Upper lobe of left lung (tissue), 6 donors: ENCODE measurements at regions not wholly inside any gene's neighbourhood (a gene's known extent, or its start where the extent isn't known, plus 50 kb on each side); places are given as distances from the start of the nearest gene placed in this dataset.

ENCODE experiments used
- ATAC-seq, 2 donors: fragments of 200-7000 bp; cut with Tn5 transposase; one replicate each; pipeline ENCODE4 v1.9.1; 2022; ENCODE audit warnings: mild to moderate bottlenecking in 2 of 2, moderate library complexity in 2 of 2; ENCODE audit not compliant: low FRiP score in 2 of 2
- DNase-seq, 2 donors: peaks; one replicate each; pipeline ENCODE4 v3.0.0-alpha.2; 2019 to 2020
- H3K27ac ChIP-seq, 4 donors: fragments of 200-600 bp; sonication (generic); one replicate each; pipeline ENCODE4 v1.5.1; 2016 to 2019
- H3K27me3 ChIP-seq, 4 donors: fragments of 200-600 bp; sonication (generic); one replicate each; pipeline ENCODE4 v1.5.1; 2017 to 2019
- H3K36me3 ChIP-seq, 4 donors: fragments of 200-600 bp; sonication (generic); one replicate each; pipeline ENCODE4 v1.5.1; 2016 to 2019
- H3K4me1 ChIP-seq, 4 donors: fragments of 200-600 bp; sonication (generic); one replicate each; pipeline ENCODE4 v1.5.1; 2018 to 2019
- H3K4me3 ChIP-seq, 4 donors: fragments of 200-600 bp; sonication (generic); one replicate each; pipeline ENCODE4 v1.5.1; 2017 to 2019; ENCODE audit warnings: mild to moderate bottlenecking in 2 of 4, moderate library complexity in 1 of 4
- H3K9me3 ChIP-seq, 4 donors: fragments of 200-600 bp; sonication (generic); one replicate each; pipeline ENCODE4 v1.5.1; 2018 to 2019
- EP300 ChIP-seq, 4 donors: sonication (generic); formaldehyde crosslinking; IDR thresholded peaks; one replicate each; pipeline ENCODE4 v1.5.1; 2017; ENCODE audit warnings: antibody characterized with exemption in 4 of 4, control low read depth in 2 of 4
- POLR2A ChIP-seq, 4 donors: fragments of 450-650 bp; IDR thresholded peaks; one replicate each; pipeline ENCODE4 v1.5.1; 2016 to 2017; ENCODE audit warnings: antibody characterized with exemption in 4 of 4, mild to moderate bottlenecking in 2 of 4
- POLR2AphosphoS5 ChIP-seq, 2 donors: sonication (generic); formaldehyde crosslinking; IDR thresholded peaks; one replicate each; pipeline ENCODE4 v1.5.1; 2017; ENCODE audit warnings: antibody characterized with exemption in 2 of 2
- WGBS, 2 donors: methylation state at CpG; one replicate each; pipeline ENCODE4 v1.1.5; 2017 to 2018; 5-methylcytosine and 5-hydroxymethylcytosine counted together
- TF ChIP-seq, protein P1 (sequence below), 6 experiments: fragments of 450-650 bp in 4 of 6; fragments of 200-600 bp in 2 of 6; sonication (generic) in 2 of 6; IDR thresholded peaks; one replicate each; pipeline ENCODE4 v1.5.1; 2016 to 2019; ENCODE audit warnings: antibody characterized with exemption in 6 of 6
- donor health status: DM: no; HTN: no; CAD: no; lungs with moderate emphysema.
- donor health status: DM: no; HTN: yes; CAD: no; lungs with severe emphysema.

DNA sequence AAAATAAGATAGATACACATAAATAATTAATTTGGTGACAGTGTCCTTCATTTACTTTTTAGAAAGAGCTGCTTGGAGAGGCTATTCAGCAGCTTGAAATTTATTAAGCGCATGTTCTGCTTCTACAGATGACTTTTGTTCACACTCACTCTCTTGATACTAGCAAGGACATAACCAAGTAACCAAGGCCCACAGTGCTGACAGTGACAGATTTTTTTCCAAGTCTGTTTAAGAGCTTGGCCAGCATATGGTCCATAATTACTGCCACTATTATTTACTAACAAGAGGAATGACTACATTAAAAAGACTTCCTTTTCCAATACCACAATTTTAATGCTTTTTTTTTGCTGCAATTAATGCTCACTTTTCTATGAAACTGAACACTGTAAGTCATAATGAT, 673.7 kb upstream of the MIR17HG start:
- WGBS, 2 donors = 58 to 79% methylated on average over 1 of the region's 1 CpG
- TF ChIP-seq, protein P1, sequence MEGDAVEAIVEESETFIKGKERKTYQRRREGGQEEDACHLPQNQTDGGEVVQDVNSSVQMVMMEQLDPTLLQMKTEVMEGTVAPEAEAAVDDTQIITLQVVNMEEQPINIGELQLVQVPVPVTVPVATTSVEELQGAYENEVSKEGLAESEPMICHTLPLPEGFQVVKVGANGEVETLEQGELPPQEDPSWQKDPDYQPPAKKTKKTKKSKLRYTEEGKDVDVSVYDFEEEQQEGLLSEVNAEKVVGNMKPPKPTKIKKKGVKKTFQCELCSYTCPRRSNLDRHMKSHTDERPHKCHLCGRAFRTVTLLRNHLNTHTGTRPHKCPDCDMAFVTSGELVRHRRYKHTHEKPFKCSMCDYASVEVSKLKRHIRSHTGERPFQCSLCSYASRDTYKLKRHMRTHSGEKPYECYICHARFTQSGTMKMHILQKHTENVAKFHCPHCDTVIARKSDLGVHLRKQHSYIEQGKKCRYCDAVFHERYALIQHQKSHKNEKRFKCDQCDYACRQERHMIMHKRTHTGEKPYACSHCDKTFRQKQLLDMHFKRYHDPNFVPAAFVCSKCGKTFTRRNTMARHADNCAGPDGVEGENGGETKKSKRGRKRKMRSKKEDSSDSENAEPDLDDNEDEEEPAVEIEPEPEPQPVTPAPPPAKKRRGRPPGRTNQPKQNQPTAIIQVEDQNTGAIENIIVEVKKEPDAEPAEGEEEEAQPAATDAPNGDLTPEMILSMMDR (IDR thresholded peaks at IDR 0.05) = no peak
- TF ChIP-seq EP300 (IDR thresholded peaks at IDR 0.05) (no peak), POLR2AphosphoS5 (IDR thresholded peaks at IDR 0.05) (no peak), POLR2A (IDR thresholded peaks at IDR 0.05) (no peak)
- Histone ChIP-seq H3K27ac (no peak overlapping the region), H3K9me3 (no peaks in the 10 kb centered on the region), H3K4me3 (no peak overlapping the region), H3K4me1 (no peaks in the 10 kb centered on the region), H3K27me3 (no peaks in the 10 kb centered on the region), H3K36me3 (no peaks in the 10 kb centered on the region)
- no peak for DNase-seq
- no peak for ATAC-seq

DNA sequence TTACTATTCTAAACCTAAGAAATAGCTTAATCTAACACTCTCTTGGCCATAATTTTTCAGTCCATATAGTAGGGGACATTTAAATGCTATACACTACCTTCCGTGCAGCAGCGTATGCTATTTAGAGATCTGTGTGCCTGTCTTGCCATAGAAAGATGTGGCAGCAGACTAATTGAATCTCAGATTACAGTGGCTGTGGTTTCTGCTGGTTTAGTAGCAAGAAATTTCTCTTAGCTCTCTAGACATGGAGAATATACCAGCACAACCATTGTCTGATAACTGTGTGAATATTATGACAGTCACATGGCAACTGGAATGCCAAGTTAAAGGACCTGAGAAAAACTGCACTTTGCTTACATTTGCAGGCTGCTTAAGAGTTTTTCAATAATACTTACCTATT, 672.4 kb upstream of the MIR17HG start:
- DNase-seq (no peak), ATAC-seq (no peak)
- Histone ChIP-seq H3K27ac (no peak overlapping the region), H3K27me3 (no peaks in the 10 kb centered on the region), H3K4me3 (no peak overlapping the region), H3K9me3 (no peaks in the 10 kb centered on the region), H3K4me1 (no peaks in the 10 kb centered on the region), H3K36me3 (no peaks in the 10 kb centered on the region)
- TF ChIP-seq POLR2AphosphoS5 (IDR thresholded peaks at IDR 0.05) (no peak), POLR2A (IDR thresholded peaks at IDR 0.05) (no peak), EP300 (IDR thresholded peaks at IDR 0.05) (no peak)
- TF ChIP-seq, protein P1 (IDR thresholded peaks at IDR 0.05) = no peak
- WGBS, 2 donors = 88 to 94% methylated on average over 2 of the region's 2 CpGs

DNA sequence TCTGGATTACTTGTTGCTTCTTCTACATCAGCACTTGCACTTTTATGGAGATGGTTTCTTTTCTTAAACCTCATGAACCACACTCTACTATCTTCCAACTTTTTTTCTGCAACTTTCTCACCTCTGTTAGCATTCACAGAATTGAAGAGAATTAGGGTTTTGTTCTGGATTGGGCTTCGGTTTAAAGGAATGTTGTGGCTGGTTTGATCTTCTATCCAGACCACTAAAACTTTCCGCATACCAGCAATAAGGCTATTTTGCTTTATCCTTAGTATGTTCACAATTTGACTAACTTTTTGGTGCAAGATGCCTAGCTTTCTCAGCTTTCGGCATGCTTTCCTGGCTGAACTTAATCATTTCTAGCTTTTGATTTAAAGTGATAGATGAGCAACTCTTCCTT, 666.7 kb upstream of the MIR17HG start:
- WGBS, 2 donors = 61 to 74% methylated on average over 3 of the region's 3 CpGs
- TF ChIP-seq, protein P1 (IDR thresholded peaks at IDR 0.05) = no peak
- no peak for TF ChIP-seq POLR2AphosphoS5 (IDR thresholded peaks at IDR 0.05)
- no peak for TF ChIP-seq EP300 (IDR thresholded peaks at IDR 0.05)
- TF ChIP-seq POLR2A (IDR thresholded peaks at IDR 0.05) = no peak

DNA sequence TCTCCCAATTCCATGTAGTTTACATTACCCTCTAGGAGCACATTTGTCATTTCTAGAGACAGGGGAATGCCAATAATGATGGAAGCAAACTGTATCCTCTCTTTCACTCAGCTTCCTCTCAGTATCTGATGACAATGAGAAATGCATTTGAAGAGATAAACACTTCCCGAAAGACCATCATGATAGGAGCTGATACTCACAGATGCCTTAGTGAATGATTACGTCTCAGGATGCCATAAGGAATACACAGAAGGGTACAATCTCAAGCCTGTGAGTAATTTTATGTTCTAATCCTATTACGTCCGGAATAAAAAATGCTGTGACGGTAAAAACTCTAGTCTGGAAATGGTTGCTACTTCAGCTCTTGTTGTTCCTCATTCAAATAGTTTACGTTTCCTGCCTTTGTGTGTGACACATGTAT, 663.8 kb upstream of the MIR17HG start:
- Histone ChIP-seq H3K27ac (no peak overlapping the region), H3K9me3 (no peaks in the 10 kb centered on the region), H3K4me1 (no peaks in the 10 kb centered on the region), H3K27me3 (no peaks in the 10 kb centered on the region), H3K4me3 (no peak overlapping the region), H3K36me3 (no peaks in the 10 kb centered on the region)
- TF ChIP-seq POLR2A (IDR thresholded peaks at IDR 0.05) (no peak), EP300 (IDR thresholded peaks at IDR 0.05) (peak in 2 of 4 donors; percentile 63 to 69), POLR2AphosphoS5 (IDR thresholded peaks at IDR 0.05) (peak in 1 of 2 donors; percentile 40)
- ATAC-seq (no peak), DNase-seq (no peak)
- 58 to 75% methylated on average over 6 of the region's 6 CpGs for WGBS, 2 donors

More for the DNA sequence above, 666.7 kb upstream of the MIR17HG start:
- no peaks in the 10 kb centered on the region for H3K4me1 ChIP-seq
- no peak overlapping the region for H3K4me3 ChIP-seq
- no peaks in the 10 kb centered on the region for H3K27me3 ChIP-seq
- H3K27ac ChIP-seq = no peak overlapping the region
- DNase-seq (no peak), ATAC-seq (no peak)
- no peaks in the 10 kb centered on the region for H3K9me3 ChIP-seq
- no peaks in the 10 kb centered on the region for H3K36me3 ChIP-seq

DNA sequence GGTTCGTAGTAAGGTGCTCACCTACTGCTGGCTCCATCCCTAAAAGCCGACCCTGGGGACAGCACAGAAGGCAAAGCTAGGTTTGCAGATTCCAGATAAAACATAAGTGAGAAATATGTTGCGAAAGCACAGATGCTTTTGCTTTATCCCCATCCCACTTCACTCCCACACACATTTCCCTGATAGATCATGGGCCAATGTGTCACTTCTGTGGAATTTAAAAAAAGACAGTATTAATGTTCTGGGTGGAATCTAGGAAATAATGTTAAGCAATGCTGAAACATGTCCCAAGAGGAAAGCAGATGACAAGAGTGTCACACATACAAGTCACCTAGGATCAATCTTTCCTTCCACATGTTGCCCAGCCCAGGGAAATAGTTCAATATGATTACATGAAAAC, 661.0 kb upstream of the MIR17HG start:
- H3K36me3 ChIP-seq = no peaks in the 10 kb centered on the region
- WGBS, 2 donors = 75 to 81% methylated on average over 3 of the region's 3 CpGs
- H3K4me1 ChIP-seq = no peaks in the 10 kb centered on the region
- H3K4me3 ChIP-seq = no peak overlapping the region
- DNase-seq = no peak
- H3K9me3 ChIP-seq = no peaks in the 10 kb centered on the region
- no peaks in the 10 kb centered on the region for H3K27me3 ChIP-seq
- ATAC-seq = peak in 1 of 2 donors; percentile 85
- TF ChIP-seq POLR2AphosphoS5 (IDR thresholded peaks at IDR 0.05) = peak in 1 of 2 donors; percentile 21
- TF ChIP-seq EP300 (IDR thresholded peaks at IDR 0.05) = no peak
- H3K27ac ChIP-seq = no peak overlapping the region

DNA sequence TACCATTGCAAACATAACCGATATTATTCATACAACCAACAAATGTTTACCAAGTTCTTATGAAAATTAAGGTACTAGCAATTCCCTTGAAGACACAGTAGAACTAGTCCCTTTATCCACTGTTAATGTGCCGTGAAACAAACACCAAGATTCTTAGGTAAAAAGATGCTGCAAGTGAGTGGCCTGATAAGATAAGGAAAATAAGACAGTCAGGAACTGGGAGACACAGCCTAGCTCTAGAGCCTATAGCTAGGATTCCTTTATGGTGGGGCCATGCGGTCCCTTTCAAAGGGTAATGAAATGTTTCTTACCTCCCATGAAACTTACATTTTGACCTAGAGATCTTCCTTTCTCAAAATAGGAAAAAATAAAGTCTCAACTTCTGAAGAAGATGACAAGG, 658.4 kb upstream of the MIR17HG start:
- no peak overlapping the region for H3K27ac ChIP-seq
- TF ChIP-seq EP300 (IDR thresholded peaks at IDR 0.05) (no peak), POLR2A (IDR thresholded peaks at IDR 0.05) (no peak), POLR2AphosphoS5 (IDR thresholded peaks at IDR 0.05) (no peak)
- TF ChIP-seq, protein P1 (IDR thresholded peaks at IDR 0.05) = no peak
- no peaks in the 10 kb centered on the region for H3K27me3 ChIP-seq
- no peak for ATAC-seq
- no peaks in the 10 kb centered on the region for H3K36me3 ChIP-seq
- no peaks in the 10 kb centered on the region for H3K9me3 ChIP-seq
- DNase-seq = no peak
- H3K4me1 ChIP-seq = no peaks in the 10 kb centered on the region
- no peak overlapping the region for H3K4me3 ChIP-seq
- WGBS, 2 donors = 94 to 98% methylated on average over 3 of the region's 3 CpGs
